Glomerular endothelial cell (primary cell): ENCODE measurements at regions not wholly inside any gene's neighbourhood (a gene's known extent, or its start where the extent isn't known, plus 50 kb on each side); places are given as distances from the start of the nearest gene placed in this dataset.
A peak's percentile ranks its signal among the peaks of the same experiment; 100 is the strongest.

ENCODE experiments used
- DNase-seq: peaks from one replicate; pipeline ENCODE4 v3.0.0-alpha.2; 2011; ENCODE audit warnings: low read depth, low spot score; ENCODE audit errors: extremely low read depth

DNA sequence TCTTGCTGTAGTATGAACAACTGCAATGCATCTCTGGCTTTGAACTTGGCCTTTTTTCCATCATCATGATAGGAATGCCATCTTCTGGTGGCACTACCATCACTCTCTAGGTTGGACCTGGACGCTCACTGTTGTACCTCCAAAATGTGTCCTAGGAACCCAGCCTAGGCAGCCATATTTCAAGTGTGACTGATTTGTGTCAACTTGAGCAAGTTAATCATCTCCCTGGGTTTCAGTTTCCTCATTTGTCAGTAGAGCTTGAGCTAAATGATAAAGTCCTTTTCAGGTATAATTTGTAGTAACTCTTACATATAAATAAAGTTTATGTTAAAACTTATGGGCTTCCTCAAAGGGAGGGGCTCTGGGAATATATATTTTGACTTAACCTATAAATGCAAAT lies 241.7 kb upstream of the CEP162 start:
- DNase-seq = no peak

DNA sequence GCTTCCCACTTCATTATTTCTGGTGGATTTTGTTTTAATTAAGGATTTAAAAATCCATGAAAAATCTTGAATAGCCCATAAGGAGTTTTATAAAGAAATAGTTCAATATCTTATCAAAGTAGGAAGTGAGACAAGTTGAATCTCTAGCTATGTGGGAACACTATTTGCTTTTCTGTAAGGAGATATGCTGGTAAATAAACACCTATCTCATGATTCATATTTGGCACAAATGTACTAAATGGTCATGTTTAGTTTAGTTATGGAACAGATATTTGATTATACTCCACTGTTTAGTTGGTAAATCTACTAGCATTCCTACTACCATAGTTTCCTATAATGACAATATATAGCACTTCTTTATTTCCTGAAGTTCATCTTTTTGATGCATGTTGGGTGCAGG lies 239.9 kb upstream of the CEP162 start:
- DNase-seq = no peak

DNA sequence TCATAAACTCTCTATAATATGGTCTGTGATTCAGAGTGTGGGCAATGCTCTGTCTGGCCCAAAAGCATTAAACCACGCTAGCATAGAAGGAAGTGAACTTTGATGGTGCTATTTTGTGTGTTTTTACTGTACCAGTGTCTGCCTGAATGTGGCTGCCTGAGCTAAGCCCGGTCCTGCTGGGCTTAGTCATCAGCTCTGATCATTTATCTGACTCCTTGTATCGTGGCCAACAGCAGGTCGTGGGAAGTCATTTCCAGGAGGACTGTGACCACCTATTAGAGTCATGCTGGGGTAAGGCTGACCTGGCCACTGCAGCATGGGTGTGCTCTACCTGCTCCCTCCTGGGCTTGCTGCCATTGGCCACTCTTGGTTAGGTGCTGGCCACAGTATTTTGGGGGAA lies 239.1 kb upstream of the CEP162 start:
- DNase-seq = no peak

DNA sequence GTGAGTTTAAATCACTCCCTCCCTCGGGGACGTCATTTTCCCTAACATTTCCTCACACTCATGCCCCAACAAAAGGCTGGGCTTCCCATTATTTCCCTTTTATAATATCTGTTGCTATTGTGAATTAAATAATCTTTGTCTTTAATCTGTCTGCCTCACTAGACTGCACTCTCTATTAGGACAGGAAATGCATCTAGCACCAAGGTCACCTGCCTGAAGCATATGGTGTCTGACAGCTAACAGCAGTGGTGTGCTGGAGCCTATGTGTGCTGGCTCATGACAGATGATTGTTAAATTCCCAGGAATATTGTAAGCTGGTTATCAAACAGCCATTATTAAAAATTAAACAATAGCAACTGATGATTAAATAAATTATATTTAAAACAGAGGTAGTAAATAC lies 237.0 kb upstream of the CEP162 start:
- no peak for DNase-seq

DNA sequence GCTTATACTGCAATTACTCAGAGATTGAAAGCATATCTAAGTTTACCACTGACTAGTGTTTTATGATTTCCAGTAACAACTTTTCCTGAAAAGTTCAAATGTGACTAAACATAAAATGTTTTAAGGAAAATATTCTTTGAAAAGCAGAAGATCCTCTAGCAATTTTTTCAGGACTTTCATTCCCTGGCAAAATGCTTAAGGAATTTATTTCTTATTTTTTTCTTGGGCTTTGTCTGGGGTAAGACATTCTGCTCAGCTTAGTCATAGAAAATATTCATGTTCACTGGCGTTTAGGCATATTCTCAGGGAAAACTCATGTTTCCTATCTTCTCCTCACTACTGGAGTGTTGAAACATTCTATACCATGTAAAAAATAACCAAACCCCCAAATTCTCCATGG lies 235.3 kb upstream of the CEP162 start:
- no peak for DNase-seq

DNA sequence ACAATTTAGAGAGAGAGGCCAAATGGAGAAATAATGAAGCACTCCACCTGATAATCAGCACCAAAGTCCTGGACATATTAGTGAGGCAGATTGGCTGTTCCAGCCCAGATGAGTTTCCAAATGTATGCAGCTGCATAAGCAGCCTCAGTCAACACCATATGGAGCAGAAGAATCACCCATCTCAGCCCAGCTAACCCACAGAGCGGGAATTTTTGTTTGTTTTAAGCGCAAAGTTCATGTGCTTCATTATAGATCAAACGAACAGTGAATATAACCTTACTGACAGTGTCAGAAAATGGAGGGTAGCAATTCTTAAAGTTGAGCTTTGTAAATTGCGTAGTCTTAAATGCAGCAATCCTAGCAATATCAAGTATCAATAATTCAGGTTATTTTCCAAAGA lies 234.0 kb upstream of the CEP162 start:
- DNase-seq = no peak

DNA sequence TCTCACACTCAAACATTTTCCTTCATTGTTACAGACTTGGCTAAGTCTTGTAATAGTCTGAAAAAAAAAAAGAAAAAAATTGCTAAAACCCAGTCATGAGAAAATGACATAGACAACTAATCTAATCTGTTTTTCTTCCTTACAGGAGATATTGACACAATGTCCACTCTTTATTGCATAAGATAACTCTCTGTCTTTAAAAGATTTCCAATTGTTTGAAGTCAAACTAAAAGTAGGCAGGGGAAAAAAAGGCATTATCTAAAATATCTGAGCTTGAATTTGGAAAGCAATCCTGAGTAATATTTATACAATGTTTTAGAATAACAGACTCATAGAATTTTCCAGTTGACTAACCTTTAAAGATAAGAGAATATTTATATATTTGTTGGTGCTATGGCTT lies 233.0 kb upstream of the CEP162 start:
- no peak for DNase-seq

DNA sequence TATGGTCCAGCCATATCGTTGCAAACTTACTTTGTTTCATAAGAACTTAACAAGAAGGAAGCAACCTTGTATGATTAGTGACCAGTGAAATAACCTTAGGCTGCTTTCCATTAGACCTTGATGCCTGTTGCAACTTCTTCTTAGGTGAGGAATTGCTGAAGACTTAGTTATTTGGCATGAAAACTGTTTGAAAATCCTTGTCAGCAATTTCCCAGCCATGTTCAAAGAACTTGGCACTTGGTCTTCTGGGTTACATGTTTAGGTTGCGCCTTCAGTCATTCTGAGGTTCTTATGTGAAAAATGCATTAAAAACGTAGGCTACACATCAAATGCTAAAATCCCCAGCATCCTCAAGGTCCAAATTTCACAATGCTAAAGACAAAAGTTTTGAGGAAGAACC lies 232.0 kb upstream of the CEP162 start:
- DNase-seq = no peak

DNA sequence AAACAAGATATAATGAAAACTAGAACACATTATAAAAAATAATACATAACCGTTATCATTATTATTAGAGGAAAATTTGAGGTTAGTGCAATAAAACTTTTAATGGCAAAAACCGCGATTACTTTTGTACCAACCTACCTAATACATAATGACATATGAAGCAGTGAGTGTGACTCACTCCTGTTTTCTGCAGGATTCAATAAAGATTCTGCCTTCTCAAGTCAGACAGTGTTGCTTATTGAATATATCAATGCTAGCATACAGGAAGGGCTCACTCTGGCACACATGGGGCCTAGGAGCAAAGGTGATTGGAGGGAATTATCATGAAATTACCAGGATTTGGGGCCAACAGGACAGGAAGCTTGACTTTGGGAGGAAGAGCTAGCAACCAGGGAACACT lies 230.8 kb upstream of the CEP162 start:
- DNase-seq = no peak

DNA sequence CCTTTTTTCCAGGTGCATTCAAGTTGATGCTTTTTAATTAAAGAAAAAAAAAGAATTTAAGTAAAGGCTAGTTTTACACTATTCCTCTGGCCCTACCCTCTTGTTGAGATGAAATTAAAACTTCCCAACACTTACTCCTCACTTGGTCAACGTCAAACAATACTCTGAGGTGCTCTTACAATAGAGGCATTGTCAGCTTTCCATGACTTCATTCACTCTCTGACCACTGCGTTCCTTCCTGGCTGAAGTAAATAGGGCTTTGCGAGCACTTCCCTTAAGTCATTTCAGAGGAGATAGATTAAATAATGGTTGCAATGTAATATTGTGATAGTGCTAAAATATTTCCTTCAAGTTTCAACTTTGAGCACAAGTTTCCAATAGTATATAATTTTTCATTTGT lies 229.8 kb upstream of the CEP162 start:
- DNase-seq = no peak

DNA sequence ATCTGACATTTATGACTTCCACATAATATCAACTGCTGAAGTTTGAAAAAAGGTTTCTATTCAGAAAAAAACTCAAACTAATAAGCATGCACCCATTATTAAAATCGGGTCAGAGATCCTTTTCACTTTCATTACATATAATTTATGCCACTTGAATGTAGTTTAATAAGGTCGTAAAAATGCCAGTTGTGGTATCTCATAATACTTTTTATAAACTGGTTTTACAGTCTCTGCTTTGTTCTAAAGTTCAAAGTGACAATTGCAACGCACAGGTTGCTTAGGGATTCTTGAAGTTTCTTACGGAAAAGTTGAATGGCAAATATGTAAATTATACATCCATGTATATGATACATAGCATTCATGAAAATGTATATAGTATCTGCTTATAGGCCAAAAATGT lies 229.4 kb upstream of the CEP162 start:
- DNase-seq = no peak

DNA sequence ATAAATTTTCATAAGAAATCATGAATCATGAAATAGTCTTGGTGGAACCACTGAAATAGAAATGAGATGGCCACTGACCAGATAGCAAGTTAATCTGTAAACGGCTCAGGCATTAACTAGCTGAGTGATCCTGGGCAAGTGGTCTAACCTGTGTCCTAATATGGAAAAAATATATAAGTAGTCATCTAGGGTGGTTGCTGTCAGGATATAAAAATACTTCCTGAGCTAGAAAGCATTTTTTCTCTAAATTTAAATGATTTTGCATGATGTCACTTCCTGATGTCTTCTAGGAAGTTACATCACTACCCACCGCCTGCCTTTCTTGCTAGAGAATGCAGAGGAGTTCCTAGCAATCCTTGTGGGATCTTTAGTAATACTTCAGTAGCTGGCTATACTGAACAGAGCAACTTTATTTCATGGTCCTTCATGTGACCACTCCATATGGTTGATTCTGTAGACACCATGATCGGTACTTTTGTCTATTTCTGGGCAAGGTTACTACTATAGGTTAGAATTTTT lies 228.1 kb upstream of the CEP162 start:
- no peak for DNase-seq

DNA sequence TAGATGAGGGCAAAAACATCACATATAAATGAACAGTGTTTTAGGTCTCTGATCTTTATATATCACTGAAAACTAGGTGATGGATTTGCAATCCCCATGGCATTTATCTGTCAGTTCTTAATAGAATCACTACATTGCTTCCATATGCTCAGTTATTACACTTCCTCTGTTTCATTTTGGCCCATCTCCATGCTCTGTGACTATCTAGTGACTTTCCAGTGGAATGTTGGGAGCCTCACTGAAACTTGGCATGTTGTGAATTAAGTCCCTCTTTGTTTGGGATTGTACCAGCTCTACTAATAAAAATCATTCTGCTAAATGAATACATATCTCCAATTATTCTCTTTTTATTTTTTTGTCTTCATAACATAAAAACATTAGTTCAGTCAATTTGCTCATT lies 226.1 kb upstream of the CEP162 start:
- no peak for DNase-seq

DNA sequence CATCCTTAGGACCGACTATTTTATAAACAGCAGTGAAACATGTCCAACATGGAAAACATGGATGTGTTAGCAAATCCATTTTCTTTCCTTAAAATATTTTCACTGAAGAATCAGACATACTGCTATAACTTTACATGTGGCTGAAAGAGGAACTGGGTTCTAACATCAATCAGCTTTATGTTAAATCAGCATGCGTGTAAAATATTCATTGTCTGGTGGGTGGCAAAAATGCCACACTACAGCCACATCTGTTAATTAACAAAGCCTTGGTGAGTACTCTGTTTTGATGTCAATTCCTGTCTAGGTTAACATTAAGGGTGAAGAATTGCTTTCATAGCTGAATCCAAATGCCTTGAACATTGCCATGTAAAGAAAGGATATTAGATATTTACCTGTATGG lies 222.6 kb upstream of the CEP162 start:
- DNase-seq = no peak

DNA sequence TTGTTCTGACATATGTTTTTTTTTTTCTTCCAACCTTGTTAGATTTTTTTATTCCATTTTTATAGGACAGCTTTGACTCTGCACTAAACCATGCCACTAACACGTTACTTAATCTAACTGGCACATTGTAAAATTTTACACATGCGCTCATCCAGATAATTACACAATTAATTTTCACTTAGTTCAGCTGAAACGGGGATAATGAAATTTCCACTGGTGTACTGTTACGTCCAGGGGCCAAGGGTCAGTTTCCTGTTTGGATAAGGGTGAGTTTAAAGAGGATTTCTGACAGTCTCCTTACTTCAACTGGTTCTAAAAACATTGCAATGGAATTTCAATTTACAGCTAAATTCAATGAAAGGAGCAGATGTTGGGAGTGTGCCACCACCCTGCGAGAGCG lies 221.8 kb upstream of the CEP162 start:
- no peak for DNase-seq

DNA sequence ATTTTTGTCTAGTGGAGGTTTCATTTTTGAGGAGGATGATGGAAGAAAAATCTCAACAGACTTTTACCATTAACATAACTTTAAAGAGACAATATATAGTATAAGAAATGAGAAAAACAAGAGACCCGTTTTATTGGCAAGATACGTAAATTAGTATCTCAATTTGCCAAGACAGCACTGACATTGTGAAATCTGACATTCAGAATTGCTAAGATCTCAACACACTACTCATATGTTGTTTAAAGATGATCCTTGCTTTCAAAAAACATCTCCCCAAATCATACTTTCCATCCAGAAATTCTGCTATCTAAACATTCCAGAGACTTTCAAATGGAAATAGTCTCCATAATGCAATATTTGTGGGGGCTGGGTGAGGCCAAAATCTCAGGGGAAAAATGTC lies 220.9 kb upstream of the CEP162 start:
- no peak for DNase-seq

DNA sequence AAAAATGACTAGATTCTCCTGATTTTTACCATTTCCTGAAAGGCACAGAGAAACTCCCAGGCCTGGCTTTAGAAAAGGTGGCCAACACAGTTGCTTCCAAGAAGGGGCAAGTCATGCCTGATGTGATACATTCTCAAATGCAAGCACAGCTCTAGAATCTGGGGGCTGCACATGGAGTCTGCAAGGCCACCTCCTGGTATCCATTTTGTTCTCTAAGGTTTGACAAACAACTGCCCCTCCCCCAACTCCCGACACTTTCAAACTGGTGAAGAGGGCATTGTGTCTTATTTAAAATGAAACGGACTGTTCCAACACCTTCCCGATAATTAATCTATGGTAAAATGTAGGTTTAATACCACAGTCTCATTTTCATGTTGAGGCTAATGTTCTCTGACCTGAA lies 220.2 kb upstream of the CEP162 start:
- DNase-seq = no peak

DNA sequence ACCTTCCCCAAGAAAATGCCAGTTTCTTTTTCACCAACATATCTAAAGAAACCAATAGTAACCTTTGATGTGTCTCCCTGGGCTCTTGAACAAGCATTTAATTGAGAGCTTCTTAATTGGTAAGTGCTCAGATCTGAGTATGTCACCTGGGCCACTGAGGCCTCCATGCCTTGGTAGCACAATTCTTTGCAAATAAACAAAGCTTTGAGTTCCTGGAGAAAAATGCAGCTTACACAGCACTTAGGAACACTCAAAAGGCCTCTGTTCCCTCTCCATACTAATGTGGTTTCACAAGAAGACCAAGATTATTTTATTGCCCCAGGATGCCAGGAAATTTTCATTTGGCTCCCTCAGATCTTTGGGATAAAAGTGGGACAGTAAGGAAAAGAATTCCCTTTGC lies 217.6 kb upstream of the CEP162 start:
- no peak for DNase-seq

DNA sequence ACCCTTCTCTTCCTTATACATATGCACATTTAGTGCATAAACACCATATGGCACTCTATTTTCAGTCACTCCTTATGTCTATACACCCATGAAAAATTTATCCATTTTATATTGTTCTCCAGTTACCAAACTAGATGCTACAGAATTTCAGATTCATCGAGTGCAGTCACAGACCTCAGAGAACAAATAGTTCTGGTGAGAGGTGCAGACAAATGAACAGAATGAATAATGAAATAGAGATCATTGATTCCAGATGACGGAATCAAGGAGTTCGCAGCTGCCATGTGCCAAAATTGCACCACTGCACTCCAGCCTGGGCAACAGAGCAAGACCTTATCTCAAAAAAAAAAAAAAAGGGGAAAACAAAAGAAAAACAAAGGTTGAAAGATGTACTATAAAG lies 214.8 kb upstream of the CEP162 start:
- DNase-seq = no peak

DNA sequence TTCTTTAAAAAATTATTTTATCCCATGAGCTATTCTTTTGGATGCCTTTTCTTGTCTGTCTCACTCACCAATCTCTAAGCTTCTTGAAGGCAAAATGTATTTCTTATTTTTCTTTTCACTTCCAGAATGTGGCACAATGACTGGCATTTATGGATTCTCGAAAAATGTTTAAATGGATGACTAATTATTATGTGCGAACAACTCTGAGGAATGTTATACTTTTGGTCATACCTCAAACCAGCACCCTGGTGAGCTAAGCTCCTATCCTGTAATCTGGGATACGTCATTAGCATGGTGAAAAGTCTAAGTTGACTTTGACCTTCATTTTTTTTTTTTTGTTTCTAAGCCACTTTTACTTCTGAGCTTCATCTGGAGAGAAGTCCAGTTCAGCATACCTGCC lies 214.0 kb upstream of the CEP162 start:
- no peak for DNase-seq

DNA sequence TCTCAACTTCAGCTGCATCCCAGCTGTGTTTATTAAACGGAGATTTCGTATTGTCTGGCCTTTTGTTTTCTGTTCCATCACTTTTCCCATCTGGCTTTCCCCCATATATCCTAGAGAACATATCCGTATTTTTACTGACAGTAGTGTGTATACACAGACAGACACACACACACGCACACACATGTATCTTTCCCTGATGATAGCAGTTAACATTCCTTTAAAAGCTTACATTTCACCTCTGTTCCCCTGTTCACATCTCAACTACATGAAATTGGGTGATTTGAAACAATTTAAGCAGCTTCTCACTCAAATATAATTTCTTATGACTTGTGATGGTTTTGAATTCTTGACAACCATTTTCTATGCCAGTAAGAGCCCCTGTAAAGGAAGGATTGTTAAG lies 207.1 kb upstream of the CEP162 start:
- DNase-seq = no peak

DNA sequence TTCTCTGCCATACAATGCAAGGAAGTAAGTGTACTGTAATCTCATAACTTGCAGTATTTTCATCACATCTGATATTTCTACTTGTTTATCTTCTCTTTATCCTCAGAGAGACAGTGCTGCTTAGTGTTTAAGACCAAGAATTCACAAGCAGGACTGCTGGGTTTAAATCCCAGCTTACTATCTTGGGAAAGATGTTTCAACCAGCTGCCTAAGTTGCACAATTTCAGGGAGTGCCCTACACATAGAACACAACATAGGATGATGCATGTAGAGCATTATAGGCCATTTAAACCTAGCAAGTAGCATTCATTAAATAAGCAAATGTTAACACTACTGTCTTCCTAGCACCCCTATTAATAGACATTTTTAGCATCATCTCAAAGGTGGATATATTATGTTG lies 205.2 kb upstream of the CEP162 start:
- DNase-seq = no peak

DNA sequence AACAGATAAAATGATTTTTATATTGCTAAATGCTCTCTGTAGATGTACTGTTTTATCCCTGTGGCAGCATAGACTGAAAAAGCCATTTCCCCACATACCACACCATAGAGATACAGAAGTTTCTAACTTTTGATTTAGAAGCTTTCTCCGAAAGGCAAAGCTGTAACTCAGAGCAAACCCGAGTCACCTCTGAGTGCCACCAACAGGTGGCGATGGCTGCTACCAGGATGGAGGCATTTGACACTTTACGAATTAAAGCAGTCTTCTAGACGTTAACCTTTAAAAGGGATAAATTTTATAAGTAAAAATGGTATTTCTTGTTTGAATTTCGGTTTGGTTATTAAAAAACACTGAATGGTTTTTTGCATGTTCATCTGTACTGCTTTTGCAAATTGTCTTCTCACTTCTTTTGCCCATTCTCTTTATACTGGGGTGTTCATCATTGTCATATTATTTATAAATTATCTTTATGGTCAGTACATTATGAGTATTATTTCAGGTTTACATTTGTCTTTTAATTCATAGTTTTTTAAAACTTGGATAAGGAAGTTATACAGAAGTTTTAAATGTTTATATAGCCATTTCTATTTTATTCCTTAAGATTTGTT lies 201.0 kb upstream of the CEP162 start:
- peak; percentile 54 for DNase-seq
